Caki2 (cell line): ENCODE measurements at regions not wholly inside any gene's neighbourhood (a gene's known extent, or its start where the extent isn't known, plus 50 kb on each side); places are given as distances from the start of the nearest gene placed in this dataset.
A peak's percentile ranks its signal among the peaks of the same experiment; 100 is the strongest.

Experiments
- DNase-seq: peaks from one replicate; pipeline ENCODE4 v3.0.0-alpha.2; 2015; ENCODE audit warnings: low read depth
- in situ Hi-C: cut with HindIII; loops from 2 replicates; pipeline ENCODE4 v1.10.0; 2016; ENCODE audit warnings: low sequenced_read_pairs, low pct_unique_long_range_greater_than_20kb, mixed read lengths

DNA sequence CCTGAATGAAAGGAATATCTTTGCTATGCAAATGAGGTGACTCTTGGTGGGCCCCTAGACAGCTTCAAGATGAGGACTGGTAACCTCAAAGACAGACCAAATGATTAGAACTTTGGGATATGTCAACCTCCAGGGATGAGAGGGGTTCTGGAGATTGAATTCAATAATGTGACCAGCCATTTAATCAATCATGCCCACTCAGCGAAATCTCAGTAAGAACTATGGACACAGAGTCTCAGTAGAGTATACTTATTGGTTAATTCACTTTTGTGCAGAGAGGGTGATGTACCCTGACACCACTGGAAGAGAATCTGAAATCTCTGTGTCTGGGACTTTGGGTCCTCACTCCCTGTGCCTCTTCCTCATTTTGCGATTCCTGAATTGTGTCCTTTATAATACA, 662.8 kb downstream of the OLFM4 start:
- in situ Hi-C loops: no loop called here
- DNase-seq: no peak

DNA sequence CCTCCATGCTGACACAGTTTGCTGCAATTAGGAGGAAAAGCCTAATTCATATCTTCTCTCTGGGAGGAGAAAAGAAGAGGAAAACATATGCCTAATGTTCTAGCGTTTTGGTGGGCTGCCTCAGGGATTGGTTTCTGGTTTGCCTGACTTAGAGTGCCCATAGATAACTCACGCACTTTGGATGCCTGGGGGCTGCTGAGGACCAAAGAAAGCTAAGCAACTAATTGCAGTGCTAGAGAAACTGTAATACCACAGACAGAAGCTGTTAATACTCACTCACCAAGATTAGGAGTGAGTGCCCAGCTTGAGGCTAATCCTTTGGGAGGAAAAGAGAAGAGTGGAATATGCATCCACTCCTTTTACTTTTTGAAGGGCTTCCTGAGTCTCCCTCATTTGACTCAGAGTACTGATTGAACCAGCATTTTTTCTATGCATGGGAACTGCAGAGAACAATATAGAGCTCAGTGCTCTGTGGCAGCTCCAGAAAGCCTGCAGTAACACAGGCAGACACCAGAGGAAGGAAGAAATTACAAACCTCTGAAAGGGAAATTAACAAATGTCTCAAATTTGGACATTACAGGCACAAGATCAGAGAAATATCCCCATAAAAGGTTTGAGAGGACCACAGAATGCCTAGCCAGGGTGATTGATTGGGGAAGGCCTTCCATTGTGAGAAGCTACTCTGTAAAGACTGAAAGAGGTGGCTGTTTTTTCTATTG, 666.4 kb downstream of the OLFM4 start:
- in situ Hi-C loops: no loop called here
- DNase-seq: no peak

DNA sequence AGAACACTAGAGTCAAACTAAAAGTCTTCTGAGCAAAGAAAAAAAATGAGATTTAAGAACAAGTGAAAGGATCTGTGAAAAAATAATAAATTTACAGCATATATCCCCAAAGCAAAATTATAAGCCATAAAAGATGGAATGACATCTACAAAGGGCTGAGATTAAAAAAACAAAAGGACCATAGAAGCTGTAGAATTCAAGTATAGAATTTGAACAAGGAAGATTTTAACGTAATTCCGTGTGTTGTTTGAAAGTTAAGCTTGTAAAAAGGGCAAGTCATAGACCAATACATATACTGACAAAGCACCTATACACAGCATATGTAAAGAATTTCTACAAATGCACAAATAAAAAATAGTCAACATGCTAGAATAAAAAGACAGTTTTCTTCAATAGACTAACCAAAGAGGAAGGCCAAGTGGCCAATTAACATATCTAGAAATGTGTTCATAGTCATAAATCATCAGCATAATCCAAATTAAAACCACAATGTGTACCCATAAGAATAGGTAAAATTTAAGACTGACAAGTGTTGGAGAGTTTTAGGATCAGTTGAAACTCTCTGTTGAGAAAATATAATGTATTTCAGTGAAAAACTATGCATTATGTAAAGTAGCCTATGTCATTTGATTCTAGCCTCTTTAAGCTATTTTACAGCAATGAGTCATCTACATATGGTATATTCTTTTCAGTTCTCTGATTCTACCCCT, 674.9 kb downstream of the OLFM4 start:
- no peak for DNase-seq
- in situ Hi-C loops: no loop called here

DNA sequence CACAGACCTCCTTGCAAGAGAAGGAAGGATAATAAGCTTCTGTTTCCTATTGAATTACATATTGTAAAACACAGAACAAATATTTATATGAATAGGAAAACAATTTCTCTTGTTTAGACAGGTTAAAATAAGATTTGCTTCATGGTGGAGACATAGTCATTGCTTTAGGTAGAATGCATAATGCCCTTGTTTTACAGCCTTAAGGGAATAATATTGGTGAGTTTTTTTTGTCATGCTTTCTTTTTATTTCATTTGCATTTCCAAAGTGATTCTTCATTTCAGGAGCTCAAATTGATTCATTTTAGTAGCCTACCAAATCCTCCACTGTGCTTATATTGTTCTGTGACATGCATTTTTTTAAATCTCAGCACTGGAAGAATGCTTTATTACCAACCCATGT, 690.7 kb downstream of the OLFM4 start:
- in situ Hi-C loops: no loop called here
- DNase-seq: no peak

DNA sequence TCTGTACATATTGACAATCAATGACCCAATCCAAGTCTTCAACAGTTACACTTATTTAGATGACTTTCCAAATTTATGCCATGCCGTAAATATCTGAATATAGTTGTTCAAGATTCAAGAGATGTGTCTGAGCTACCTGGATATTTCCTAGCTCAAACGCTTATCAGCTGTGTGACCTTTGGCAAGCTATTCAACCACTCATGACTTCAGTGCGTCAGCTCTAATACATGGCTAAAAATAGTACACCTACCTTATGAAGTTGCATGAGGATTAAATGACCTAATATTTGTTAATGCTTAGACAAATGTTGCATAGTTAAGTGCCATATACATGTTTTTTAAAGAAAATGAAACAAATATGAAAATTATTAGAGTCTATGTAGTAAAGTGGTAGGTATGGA, 704.1 kb downstream of the OLFM4 start:
- in situ Hi-C loops: no loop called here
- DNase-seq: no peak

DNA sequence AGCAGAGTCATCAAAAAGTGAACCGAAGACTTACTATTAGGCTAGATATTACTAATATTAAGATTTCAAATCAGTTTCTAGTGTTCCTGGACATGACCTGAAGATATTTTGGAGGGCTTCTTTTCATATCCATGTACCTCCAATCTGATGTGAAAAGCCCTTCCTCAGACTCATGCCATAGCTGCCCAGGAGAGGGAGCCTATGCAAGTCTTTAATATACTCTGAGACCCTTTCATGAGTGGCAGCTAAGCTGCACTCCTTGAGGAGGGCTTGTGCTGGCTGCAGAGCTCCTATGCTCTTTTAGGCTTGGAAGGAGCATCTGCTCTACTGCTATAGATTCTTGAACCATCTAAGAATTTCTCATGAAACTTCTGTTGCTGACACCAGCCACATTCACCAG, 715.3 kb downstream of the OLFM4 start:
- no peak for DNase-seq
- in situ Hi-C loops: no loop called here

DNA sequence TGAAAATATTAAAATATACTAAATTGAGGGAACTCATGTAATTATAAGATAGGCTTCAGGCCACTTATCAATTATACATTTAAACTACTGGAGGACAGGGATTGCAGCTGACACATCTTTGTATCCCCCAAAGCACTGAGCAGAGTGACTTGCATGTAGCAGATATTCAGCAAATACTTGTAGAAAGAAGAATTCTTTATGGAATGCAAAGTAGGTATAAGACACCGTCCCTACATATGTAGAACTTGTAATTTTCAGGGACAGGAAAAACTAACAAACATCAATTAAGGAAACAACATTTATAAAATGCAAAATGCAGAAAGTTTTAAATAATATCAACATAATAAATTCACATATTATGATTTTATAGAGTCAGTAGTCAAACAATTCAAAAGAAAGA, 719.2 kb downstream of the OLFM4 start:
- in situ Hi-C loops: no loop called here
- DNase-seq: no peak

DNA sequence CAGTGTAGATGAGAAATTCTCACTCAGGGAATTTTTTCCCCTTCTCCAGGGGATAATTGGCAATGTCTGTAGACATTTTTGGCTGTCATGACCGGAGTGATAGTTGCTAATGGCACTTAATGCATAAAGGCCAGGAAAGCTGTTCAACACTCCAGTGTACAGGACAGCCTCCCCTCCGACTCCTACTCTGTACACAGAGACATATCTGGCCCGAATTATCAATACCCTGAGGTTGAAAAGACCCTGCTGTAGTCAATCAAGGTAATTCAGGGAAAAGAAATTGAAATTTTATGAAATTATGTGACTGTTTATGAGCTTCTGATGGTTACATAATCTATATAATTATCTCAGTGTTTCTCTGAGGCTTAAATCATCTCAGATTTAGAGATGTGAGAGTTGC, 720.7 kb downstream of the OLFM4 start:
- in situ Hi-C loops: no loop called here
- no peak for DNase-seq

DNA sequence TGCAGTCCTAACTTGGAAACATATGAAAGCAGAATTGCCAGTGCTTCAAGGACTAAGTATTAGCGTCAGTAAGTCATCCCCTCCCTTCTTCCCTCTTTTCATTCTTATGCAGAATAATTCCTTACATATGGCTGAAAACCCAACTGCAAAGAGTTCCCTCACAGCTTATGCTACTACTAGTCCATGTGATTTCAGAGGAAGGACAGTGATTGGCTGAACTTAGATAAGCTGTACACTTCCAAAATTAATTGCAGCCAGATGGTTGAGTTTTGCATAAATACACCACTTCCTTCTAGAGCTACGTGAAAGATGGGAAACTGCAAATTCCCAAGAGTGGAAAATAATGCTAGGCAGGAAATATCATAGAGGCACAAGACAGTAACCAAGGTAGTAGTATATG, 730.4 kb downstream of the OLFM4 start:
- in situ Hi-C loops: no loop called here

DNA sequence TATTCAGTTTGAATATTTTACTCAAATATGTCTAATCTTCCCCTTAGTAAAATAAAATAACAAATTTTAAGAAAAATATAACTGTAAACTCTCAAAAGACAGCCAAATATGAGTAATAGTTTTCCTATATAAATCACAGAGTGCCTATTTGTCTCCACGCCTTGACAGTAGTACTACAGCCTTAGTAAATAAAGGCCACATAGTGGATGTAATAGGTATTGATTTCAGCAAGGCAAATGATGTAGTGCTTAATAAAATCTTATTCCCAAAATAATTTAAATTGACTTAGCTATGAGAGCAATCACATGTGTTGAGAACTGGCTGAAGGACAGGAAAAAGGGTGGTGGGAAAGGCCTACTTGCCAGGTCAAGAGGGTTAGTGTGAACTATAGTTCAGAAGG, 747.2 kb downstream of the OLFM4 start:
- in situ Hi-C loops: no loop called here
- no peak for DNase-seq

More for the DNA sequence above, 730.4 kb downstream of the OLFM4 start:
- DNase-seq: no peak

DNA sequence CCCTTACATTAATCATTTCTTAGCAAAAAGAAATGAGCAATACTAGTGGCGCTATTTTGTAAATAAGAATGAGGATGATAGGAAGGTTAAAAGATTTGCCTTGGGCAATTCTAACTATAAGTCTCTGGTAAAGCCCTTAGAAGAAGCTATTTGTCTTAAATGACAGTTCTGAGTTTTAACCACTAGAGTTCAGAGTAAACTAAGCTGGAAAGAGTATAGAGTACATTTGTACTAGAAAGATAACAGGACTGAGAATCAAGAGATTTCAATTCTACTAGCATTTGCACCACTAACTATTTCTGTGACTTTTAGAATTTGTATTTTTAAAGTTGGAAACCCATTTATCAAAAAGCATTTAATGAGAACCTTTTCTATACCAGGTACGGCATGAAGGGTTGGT, 750.3 kb downstream of the OLFM4 start:
- no peak for DNase-seq
- in situ Hi-C loops: no loop called here

DNA sequence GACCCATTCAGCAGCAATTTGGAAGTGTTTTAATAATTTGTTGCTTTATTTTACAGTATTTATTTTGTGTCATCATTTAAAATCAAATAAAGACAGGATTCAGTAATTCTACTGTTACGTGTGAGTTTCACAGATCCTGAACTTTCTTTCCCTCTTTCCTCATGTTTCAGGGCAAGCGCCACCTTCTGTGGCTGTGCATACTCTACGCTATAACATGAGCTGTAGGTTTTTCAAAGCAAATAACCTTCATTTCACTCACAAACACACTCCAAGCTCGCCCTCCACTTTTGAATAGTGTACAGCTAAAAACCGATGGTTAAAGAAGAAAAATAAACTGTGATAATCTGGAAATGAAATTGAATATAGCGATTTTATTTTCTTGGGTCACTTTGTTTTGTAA, 753.3 kb downstream of the OLFM4 start:
- DNase-seq: no peak
- in situ Hi-C loops: no loop called here

DNA sequence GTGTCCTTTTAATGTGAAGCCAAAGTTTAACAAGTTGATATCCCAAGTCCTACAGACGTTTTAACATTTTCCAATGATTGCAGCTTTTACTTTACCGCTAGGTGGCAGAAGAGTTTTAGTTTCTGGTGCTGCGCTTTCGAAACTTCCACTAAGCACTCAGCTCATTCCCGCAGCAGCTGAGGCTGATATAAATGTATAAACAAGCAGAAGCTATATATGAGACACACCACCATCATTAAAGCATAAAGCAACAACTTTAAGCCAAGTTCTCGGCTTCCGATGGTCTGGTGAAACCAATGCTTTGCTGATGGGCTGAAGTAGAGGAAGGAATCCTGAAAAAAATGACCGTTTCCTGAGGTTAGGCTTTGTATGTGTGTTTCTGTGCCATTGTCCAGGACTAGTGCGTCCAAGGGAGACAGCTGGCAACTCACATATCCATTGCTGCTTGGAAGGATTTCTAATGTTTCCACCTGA, 753.9 kb downstream of the OLFM4 start:
- in situ Hi-C loops: no loop called here
- DNase-seq: peak; percentile 16

DNA sequence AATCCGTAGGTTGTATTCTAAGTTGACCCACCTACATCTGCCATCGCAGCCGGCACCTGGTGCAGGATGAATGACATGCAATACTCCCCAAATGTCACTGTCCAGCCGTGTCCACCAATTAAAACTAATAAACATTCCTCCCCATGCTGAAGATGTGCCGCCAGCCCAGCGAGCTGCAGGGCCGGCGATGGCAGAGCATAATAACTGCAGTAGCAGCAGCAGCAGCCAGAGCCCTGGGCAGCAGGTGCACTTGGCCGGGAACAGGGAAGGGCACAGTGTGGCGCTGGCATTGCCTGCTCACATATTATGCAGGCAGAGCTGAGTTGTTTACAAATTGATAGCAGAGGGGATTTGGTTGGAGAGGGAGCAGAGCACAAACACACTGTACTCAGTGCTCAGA, 754.9 kb downstream of the OLFM4 start:
- no peak for DNase-seq
- in situ Hi-C loops: no loop called here

DNA sequence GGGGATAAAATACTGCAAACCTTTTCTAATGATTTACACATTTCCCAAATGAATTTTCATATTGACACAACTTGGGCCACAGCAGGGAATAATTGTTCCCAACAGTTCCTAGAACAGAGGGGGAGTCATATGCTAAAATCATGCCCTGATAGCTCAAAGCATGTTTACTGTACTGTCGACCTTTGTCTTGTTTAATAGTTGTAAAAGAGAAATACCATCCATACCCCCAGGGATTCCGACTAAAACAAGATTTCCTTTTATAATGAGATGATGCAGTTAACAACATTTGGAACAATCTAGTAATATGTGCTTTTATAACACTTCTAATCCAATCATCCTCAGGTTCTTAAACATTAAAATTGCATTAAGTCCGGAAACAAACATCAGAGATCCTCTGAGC, 759.7 kb downstream of the OLFM4 start:
- in situ Hi-C loops: no loop called here
- no peak for DNase-seq

DNA sequence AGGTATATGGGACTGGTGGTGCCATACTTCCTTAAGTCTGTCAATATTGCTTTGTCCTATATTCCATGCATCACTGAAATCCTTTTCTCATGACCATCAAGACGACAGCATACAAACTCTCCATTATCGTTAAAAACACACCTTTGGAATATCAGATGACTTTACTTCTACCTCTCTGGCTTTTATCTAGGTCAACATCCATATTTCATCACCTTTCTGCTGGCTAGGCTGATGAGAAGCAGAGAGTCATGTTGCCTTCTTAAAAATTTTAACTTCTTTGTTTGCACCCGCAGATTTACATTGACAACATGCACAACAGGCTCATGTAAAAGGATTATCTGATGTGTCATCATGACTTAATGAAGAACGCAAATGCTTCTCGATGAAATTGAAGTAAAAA, 771.4 kb downstream of the OLFM4 start:
- DNase-seq: no peak
- in situ Hi-C loops: no loop called here

DNA sequence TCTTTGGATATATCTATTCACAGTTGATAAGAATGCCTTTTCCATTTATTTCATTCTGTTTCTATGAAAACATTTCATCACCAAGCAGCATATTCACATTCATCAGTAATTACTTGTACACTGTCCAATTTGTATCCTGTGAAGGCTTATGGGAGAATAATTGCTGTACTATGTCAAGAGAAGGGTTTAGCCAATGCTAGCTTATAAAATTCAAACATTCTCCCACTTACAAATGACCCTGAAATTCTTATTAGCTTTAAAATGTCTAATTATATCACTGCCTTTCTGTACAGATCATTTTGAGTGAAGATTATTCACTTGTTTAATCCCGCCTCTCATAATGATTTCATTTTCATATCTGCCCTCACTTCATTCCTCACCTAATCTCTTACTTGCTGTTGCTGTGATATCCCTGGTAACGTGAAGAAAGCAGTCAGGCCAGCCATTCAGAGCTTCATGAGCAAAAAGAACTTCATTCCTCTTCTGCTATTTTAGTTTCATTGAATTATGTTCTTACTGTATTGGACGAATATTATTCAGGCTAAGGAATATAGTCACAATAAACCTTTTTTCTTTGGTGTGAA, 778.7 kb downstream of the OLFM4 start:
- in situ Hi-C loops: no loop called here
- no peak for DNase-seq

DNA sequence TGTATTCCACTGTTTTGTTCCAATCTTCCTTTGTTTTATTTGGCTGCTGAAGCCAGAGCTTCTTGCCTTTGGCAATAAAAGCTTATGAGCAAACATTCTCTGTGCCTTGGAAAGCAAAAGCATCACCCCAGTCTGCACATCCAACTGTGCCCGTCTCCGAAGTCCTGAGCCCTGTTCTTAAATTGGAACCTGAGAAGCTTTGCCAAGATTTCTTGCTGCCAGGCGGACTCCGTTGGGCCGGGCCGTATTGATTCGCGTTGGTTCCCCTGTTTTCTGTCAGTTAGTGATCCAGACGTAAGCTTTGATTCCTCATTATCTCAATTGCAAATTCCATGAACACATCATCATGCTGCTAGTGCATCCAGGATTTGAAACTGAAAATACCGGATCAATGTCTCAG, 793.0 kb downstream of the OLFM4 start:
- DNase-seq: no peak
- in situ Hi-C loops: no loop called here

DNA sequence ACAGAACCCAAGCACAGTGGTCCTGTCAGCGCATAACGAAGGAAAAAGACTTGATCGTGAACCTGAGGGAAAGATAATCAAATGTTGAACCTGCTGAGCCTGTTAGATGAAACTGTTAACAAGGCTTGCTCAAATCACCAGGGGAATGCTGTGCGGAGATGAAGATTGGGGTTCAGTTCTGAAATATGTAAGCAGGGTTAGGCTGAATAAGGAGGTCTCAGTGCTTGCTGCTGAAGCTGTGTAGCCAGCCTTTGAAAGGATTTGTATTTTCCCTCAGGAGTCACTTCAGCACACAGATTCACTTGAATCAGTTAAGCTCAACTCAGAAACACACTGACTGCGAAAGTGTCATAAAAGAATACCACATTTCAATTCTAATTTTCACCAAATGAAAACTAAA, 793.5 kb downstream of the OLFM4 start:
- in situ Hi-C loops: no loop called here

DNA sequence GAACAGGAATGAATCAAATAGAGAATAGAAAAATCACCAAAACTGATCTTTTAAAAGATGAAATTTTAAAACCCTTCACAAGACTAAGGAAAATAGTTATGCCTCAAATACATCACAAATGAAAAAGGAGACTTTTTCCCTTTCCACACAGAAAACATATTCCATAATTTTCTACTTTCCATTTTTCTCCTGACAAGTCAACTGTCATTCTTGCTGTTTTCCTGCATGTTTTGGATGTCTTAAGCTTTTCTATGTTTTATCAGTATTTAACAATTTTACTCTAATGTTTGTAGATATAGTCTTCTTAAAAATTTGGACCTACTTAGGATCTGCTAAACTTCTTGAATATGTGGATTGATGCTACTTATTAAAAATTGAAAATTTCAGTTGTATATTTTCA, 810.8 kb downstream of the OLFM4 start:
- in situ Hi-C loops: no loop called here

More for the DNA sequence above, 793.5 kb downstream of the OLFM4 start:
- DNase-seq: no peak

More for the DNA sequence above, 810.8 kb downstream of the OLFM4 start:
- DNase-seq: no peak
